HCT116 (cell line): ENCODE measurements at regions not wholly inside any gene's neighbourhood (a gene's known extent, or its start where the extent isn't known, plus 50 kb on each side); places are given as distances from the start of the nearest gene placed in this dataset.
A peak's percentile ranks its signal among the peaks of the same experiment; 100 is the strongest.
"Not testable (repeated sequence)": the region's sequence is repeated elsewhere in the genome, so short reads cannot be mapped to it uniquely, and the experiment has no call there.

Experiments
- ATAC-seq: fragments of 200-7000 bp; cut with Tn5 transposase; 2 replicates; pipeline ENCODE4 v1.9.1; 2020; ENCODE audit warnings: mild to moderate bottlenecking, moderate library complexity
- BruUV-seq: library from RNA; stranded (reverse); fragments of 400-500 nt; replicated peaks from 2 replicates; lab custom pipeline; 2021; lab: Mats Ljungman, UMichigan
- CTCF ChIA-PET: fragments of 300-600 bp; sonication (Branson Sonifier 250); formaldehyde crosslinking; loops from one replicate; lab custom pipeline; 2021; ENCODE audit warnings: antibody characterized with exemption; lab: Charles Lee
- POLR2A ChIA-PET: fragments of 300-600, 350-600 bp; sonication (Branson Sonifier 250); formaldehyde crosslinking; loops from one replicate; lab custom pipeline; 2021; ENCODE audit warnings: antibody characterized with exemption; lab: Charles Lee
- RAD21 ChIA-PET, 2 experiments: fragments of 300-600 bp; sonication (Branson Sonifier 250); formaldehyde crosslinking; loops; one replicate each; lab custom pipeline; 2023; ENCODE audit warnings: low total read pairs in 2 of 2; ENCODE audit not compliant: uncharacterized antibody in 2 of 2, unreplicated experiment in 2 of 2, low non-redundant PET in 1 of 2; lab: Charles Lee
- DNase-seq: peaks from one replicate; pipeline ENCODE4 v3.0.0-alpha.2; 2010; ENCODE audit warnings: low read depth, low spot score
- H2AFZ ChIP-seq: fragments of 200-600 bp; shearing (Covaris generic), sonication (generic); 2 replicates; pipeline ENCODE4 v1.6.1; 2017; ENCODE audit warnings: low read depth, mixed run types, mixed read lengths, antibody characterized with exemption, low read length; ENCODE audit not compliant: poor library complexity, severe bottlenecking
- H3K27ac ChIP-seq: 2 replicates; pipeline ENCODE4 v1.5.1; 2012; ENCODE audit warnings: low read depth, low read length
- H3K27me3 ChIP-seq: fragments of 200-600 bp; sonication (generic); 2 replicates; pipeline ENCODE4 v1.6.1; 2016; ENCODE audit warnings: mixed run types, low read length, mixed read lengths; ENCODE audit not compliant: insufficient read depth
- H3K36me3 ChIP-seq, 2 experiments: fragments of 200-500 bp in 1 of 2; fragments of 200-600 bp in 1 of 2; sonication (Bioruptor generic) in 1 of 2; sonication (generic) in 1 of 2; 2 replicates each; pipeline versions ENCODE4 v1.5.1 to v1.6.1; 2014 to 2016; ENCODE audit warnings: low read length in 2 of 2, inconsistent platforms in 1 of 2, mixed read lengths in 1 of 2, mixed run types in 1 of 2; ENCODE audit not compliant: insufficient read depth in 2 of 2, control insufficient read depth in 1 of 2
- H3K4me1 ChIP-seq, 2 experiments: fragments of 200-600 bp in 1 of 2; sonication (generic) in 1 of 2; 2 replicates each; pipeline versions ENCODE4 v1.5.1 to v1.6.1; 2012 to 2017; ENCODE audit warnings: low read length in 2 of 2, inconsistent platforms in 1 of 2, mild to moderate bottlenecking in 1 of 2, mixed read lengths in 1 of 2, mixed run types in 1 of 2, moderate library complexity in 1 of 2; ENCODE audit not compliant: insufficient read depth in 2 of 2, control insufficient read depth in 1 of 2
- H3K4me2 ChIP-seq: fragments of 200-600 bp; sonication (generic); 2 replicates; pipeline ENCODE4 v1.6.1; 2017; ENCODE audit warnings: mixed run types, low read length, mixed read lengths
- H3K4me3 ChIP-seq, 2 experiments: fragments of 200-600 bp in 1 of 2; sonication (generic) in 1 of 2; replicated peaks in 1 of 2; 2 replicates each; pipeline ENCODE4 v1.5.1; 2011 to 2016; ENCODE audit warnings: low read length in 2 of 2, control low read depth in 1 of 2, low read depth in 1 of 2, mild to moderate bottlenecking in 1 of 2, mixed read lengths in 1 of 2, mixed run types in 1 of 2
- H3K79me2 ChIP-seq: fragments of 200-600 bp; sonication (generic); 2 replicates; pipeline ENCODE4 v1.6.1; 2017; ENCODE audit warnings: mild to moderate bottlenecking, mixed run types, low read length, moderate library complexity, mixed read lengths; ENCODE audit not compliant: insufficient read depth
- H3K9ac ChIP-seq: fragments of 200-600 bp; sonication (generic); 2 replicates; pipeline ENCODE4 v1.6.1; 2016; ENCODE audit warnings: low read length, mixed read lengths
- H3K9me2 ChIP-seq: fragments of 200-600 bp; sonication (generic), shearing (Covaris generic); 2 replicates; pipeline ENCODE4 v1.6.1; 2017; ENCODE audit warnings: mixed run types, mild to moderate bottlenecking, moderate library complexity; ENCODE audit not compliant: insufficient read depth
- H3K9me3 ChIP-seq, 2 experiments: fragments of 200-500 bp in 1 of 2; fragments of 200-600 bp in 1 of 2; sonication (Bioruptor generic) in 1 of 2; sonication (generic) in 1 of 2; 2 replicates each; pipeline ENCODE4 v1.6.1; 2014 to 2017; ENCODE audit warnings: low read length in 2 of 2, mixed read lengths in 2 of 2, inconsistent platforms in 1 of 2, low read depth in 1 of 2, mild to moderate bottlenecking in 1 of 2, mixed run types in 1 of 2, moderate library complexity in 1 of 2; ENCODE audit not compliant: control insufficient read depth in 1 of 2, insufficient read depth in 1 of 2
- H4K20me1 ChIP-seq: fragments of 200-600 bp; sonication (generic), shearing (Covaris generic); 2 replicates; pipeline ENCODE4 v1.6.1; 2017; ENCODE audit warnings: mixed run types, mild to moderate bottlenecking, moderate library complexity; ENCODE audit not compliant: insufficient read depth
- ATF3 ChIP-seq: IDR thresholded peaks from 2 replicates; pipeline ENCODE4 v1.6.1; 2012
- CBX3 ChIP-seq: IDR thresholded peaks from 2 replicates; pipeline ENCODE4 v1.6.1; 2012; ENCODE audit warnings: low read depth
- CEBPB ChIP-seq: IDR thresholded peaks from 2 replicates; pipeline ENCODE4 v1.6.1; 2012; ENCODE audit warnings: low read depth
- EGR1 ChIP-seq: IDR thresholded peaks from 2 replicates; pipeline ENCODE4 v1.6.1; 2012; ENCODE audit warnings: low read depth
- EZH2phosphoT487 ChIP-seq: fragments of 200-600 bp; IDR thresholded peaks from 2 replicates; pipeline ENCODE4 v1.6.1; 2018; ENCODE audit warnings: antibody characterized with exemption, borderline replicate concordance
- FOSL1 ChIP-seq: IDR thresholded peaks from 2 replicates; pipeline ENCODE4 v1.6.1; 2012; ENCODE audit warnings: low read depth
- MAX ChIP-seq: IDR thresholded peaks from 2 replicates; pipeline ENCODE4 v1.6.1; 2012
- POLR2A ChIP-seq: IDR thresholded peaks from 2 replicates; pipeline ENCODE4 v1.7.0; 2011; ENCODE audit warnings: borderline replicate concordance; ENCODE audit not compliant: insufficient read depth, insufficient read length; ENCODE audit errors: extremely low read depth
- POLR2AphosphoS5 ChIP-seq: IDR thresholded peaks from 2 replicates; pipeline ENCODE4 v1.6.1; 2011; ENCODE audit warnings: mild to moderate bottlenecking, low read depth, low read length, moderate library complexity
- REST ChIP-seq: IDR thresholded peaks from 2 replicates; pipeline ENCODE4 v1.6.1; 2012; ENCODE audit warnings: low read depth
- SIN3A ChIP-seq: IDR thresholded peaks from 2 replicates; pipeline ENCODE4 v1.6.1; 2012; ENCODE audit warnings: low read depth
- SP1 ChIP-seq: IDR thresholded peaks from 2 replicates; pipeline ENCODE4 v1.6.1; 2012; ENCODE audit warnings: low read depth
- SRF ChIP-seq: IDR thresholded peaks from 2 replicates; pipeline ENCODE4 v1.6.1; 2012; ENCODE audit warnings: low read depth
- TCF7L2 ChIP-seq: IDR thresholded peaks from 2 replicates; pipeline ENCODE4 v1.7.0; 2011; ENCODE audit warnings: borderline replicate concordance, inconsistent platforms; ENCODE audit not compliant: insufficient read depth, insufficient read length; ENCODE audit errors: extremely low read depth
- YY1 ChIP-seq: IDR thresholded peaks from 2 replicates; pipeline ENCODE4 v1.6.1; 2011; ENCODE audit warnings: low read length, low read depth, moderate library complexity, mild to moderate bottlenecking; ENCODE audit not compliant: insufficient replicate concordance; ENCODE audit errors: extremely low read depth
- ZBTB33 ChIP-seq: IDR thresholded peaks from 2 replicates; pipeline ENCODE4 v1.6.1; 2011; ENCODE audit warnings: mild to moderate bottlenecking, low read length, moderate library complexity; ENCODE audit not compliant: insufficient replicate concordance; ENCODE audit errors: extremely low read depth
- ZFX ChIP-seq: fragments of 450-650 bp; IDR thresholded peaks from 2 replicates; pipeline ENCODE4 v1.6.1; 2017
- intact Hi-C: fragments of 100-400 bp; cut with micrococcal nuclease; formaldehyde crosslinking; loops from 2 replicates; pipeline ENCODE4 v1.10.0; 2022

GRCh38 chr6:134539865-134540323 lies 222.0 kb upstream of the SGK1 start:
- Histone ChIP-seq H3K9me2 (no peaks in the 10 kb centered on the region), H3K4me3 (no peak overlapping the region), H3K79me2 (no peaks in the 10 kb centered on the region), H3K36me3 (no peaks in the 10 kb centered on the region), H3K9ac (no peak overlapping the region), H4K20me1 (no peaks in the 10 kb centered on the region), H2AFZ (no peak overlapping the region), H3K4me2 (no peak overlapping the region), H3K4me1 (peaks cover 6 to 24% of the 10 kb centered on the region in 2 experiments; a peak in 3 of 4 replicates), H3K27me3 (no peaks in the 10 kb centered on the region), H3K9me3 (no peaks in the 10 kb centered on the region), H3K27ac (no peak overlapping the region)
- ChIA-PET CTCF (no interaction called here), RAD21 (no interaction called here), POLR2A (no interaction called here)
- BruUV-seq = no TSS peak
- intact Hi-C loops = loop anchor here (10.0 kb wide), 1 partner anchor 365 kb away; no protein-coding TSS in a partner anchor
- no peak for DNase-seq
- ATAC-seq = no peak
- no peak for TF ChIP-seq ZFX
- no peak for TF ChIP-seq ATF3
- TF ChIP-seq FOSL1 = no peak
- no peak for TF ChIP-seq CEBPB
- TF ChIP-seq EZH2phosphoT487 = no peak
- TF ChIP-seq SIN3A = no peak
- no peak for TF ChIP-seq POLR2AphosphoS5
- no peak for TF ChIP-seq SRF
- no peak for TF ChIP-seq YY1
- no peak for TF ChIP-seq EGR1
- no peak for TF ChIP-seq ZBTB33
- no peak for TF ChIP-seq MAX
- TF ChIP-seq POLR2A = no peak
- TF ChIP-seq CBX3 = no peak
- TF ChIP-seq SP1 = no peak
- TF ChIP-seq TCF7L2 = no peak
- TF ChIP-seq REST = no peak

GRCh38 chr6:134537765-134538164 lies 219.9 kb upstream of the SGK1 start:
- H3K36me3 ChIP-seq, H2AFZ ChIP-seq, H3K27me3 ChIP-seq, ATAC-seq, H4K20me1 ChIP-seq, POLR2A ChIA-PET, DNase-seq, H3K79me2 ChIP-seq, BruUV-seq, RAD21 ChIA-PET, H3K9me2 ChIP-seq, CTCF ChIA-PET, H3K9me3 ChIP-seq: not testable (repeated sequence)
- intact Hi-C loops = loop anchor here (10.0 kb wide), 1 partner anchor 363 kb away; no protein-coding TSS in a partner anchor
- Histone ChIP-seq H3K4me3 (0 out of 4 replicates have a peak overlapping the region, but pooled peaks of 1 of the 2 experiments have one; percentile 16), H3K4me1 (peaks cover 6 to 30% of the 10 kb centered on the region in 2 experiments; a peak in 3 of 4 replicates), H3K9ac (0 out of 2 replicates have a peak overlapping the region, but pooled peaks have one; percentile 9), H3K4me2 (peak overlapping the region; percentile 56), H3K27ac (peak overlapping the region; percentile 33; the same call in 1 of the 2 replicates)
